ENCODE measurements at regions not wholly inside any gene's neighbourhood (a gene's known extent, or its start where the extent isn't known, plus 50 kb on each side); places are given as distances from the start of the nearest gene placed in this dataset.
"Not testable (repeated sequence)": the region's sequence is repeated elsewhere in the genome, so short reads cannot be mapped to it uniquely, and the experiment has no call there.

- H3K4me3 ChIP-seq (ENCODE audit: low read depth, low read length) = no peak overlapping the region
These were observed 1136.5 kb downstream of the TBC1D22A start for GRCh38 chr22:47898946-47899345.

DNA sequence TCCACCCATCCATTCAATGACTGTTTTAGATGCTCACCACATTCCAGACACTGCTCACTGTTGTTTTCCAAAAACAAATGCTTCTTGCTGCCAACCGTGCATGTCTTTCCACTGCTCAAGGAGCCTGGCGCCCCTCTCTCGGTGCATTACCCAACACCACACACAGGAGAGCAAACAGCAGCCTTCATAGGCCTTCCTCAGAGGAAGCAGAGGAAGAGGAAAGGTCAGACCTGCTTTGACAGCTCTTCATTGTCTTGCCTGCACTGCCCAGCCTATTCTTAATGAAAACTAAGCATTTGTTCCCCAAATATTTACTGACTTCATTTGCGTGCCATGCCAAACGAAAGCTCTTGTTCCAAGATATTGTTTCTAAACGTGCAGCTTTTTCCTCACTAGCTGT, 1129.2 kb downstream of the TBC1D22A start:
- H3K4me3 ChIP-seq (ENCODE audit: low read depth, low read length) = no peak overlapping the region

DNA sequence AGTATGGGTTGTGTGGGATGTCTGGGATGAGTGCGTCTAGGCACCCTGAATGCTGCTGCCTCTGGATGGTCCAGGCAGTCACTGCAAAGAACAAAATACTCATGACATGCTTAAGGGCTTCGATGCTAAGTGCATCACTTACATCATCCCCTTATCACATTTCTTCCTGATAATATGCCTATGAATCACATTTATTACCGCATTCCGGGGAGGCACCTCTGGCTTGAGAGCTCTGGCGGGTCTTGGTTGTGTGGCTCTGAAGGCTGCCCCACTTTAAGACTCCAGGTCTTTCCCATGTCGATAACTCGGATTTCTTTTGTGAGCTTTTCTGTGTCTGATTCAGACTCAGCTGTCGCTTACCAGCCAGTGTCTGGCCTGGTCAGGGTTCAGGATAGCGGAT, 1126.4 kb downstream of the TBC1D22A start:
- H3K4me3 ChIP-seq (ENCODE audit: low read depth, low read length) = no peak overlapping the region

- H3K4me3 ChIP-seq (ENCODE audit: low read depth, low read length) = no peak overlapping the region
These were observed 1122.3 kb downstream of the TBC1D22A start for GRCh38 chr22:47884775-47885174.

- no peak overlapping the region for H3K4me3 ChIP-seq (ENCODE audit: low read depth, low read length)
These were observed 1121.8 kb downstream of the TBC1D22A start for GRCh38 chr22:47884200-47884599.

DNA sequence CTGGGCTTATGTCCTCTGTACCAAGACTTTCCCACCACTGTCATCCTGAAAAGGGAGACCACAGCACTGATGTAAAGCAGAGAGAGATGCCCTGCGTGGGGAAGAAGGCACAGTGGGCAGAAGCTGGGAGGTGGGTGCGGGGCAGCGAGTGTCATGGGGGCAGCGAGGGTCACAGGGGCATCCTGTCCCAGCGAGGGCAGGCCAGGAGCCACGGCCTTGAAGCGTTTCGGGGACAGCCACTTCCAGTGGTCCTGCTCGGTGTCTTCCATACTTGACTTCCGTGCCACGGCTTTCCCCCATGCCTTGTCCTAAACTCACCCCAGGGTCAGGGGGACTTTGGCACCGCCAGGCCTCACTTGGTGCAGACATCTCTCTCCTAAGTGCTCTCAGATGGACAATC, 1121.3 kb downstream of the TBC1D22A start:
- H3K4me3 ChIP-seq (ENCODE audit: low read depth, low read length) = no peak overlapping the region

DNA sequence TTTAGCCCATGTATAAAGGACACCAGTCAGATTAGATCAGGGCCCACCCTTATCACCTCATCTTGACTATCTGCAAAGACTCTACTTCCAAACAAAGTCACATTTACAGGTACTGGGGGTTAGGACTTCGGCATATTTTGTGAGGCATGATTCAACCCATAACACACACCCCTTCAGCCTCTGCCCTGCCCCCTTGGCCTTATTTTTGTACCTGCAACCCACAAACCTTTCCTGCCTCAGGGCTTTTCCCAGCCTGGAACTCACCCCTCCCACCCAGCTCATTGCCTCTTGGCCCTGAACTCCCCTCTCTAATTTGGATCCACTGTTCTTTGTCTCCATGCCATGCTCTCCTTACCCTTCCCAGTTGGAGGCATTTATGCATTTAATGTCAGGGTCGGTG, 1116.9 kb downstream of the TBC1D22A start:
- no peak overlapping the region for H3K4me3 ChIP-seq (ENCODE audit: low read depth, low read length)

GRCh38 chr22:47878460-47878859, 1116.0 kb downstream of the TBC1D22A start:
- no peak overlapping the region for H3K4me3 ChIP-seq (ENCODE audit: low read depth, low read length)

- no peak overlapping the region for H3K4me3 ChIP-seq (ENCODE audit: low read depth, low read length)
These were observed 1110.5 kb downstream of the TBC1D22A start for GRCh38 chr22:47872761-47873535.

DNA sequence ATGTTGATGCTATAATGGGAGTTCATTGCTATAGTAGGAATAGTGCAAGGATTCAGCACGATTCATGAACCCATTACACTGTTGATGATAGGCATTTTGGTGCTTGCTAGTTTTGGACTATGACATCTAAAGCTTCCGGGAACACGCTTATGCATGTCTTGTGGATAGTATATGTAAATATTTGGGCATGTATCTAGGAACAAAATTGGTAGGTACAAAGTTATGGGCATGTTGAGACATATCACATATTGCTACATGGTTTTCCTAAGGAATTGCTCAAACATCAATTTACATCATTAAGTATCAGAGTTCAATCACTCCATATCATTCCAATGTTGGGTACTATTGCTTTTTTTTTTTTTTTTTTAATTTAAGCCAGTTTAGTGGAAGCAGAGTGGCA, 1103.2 kb downstream of the TBC1D22A start:
- no peak overlapping the region for H3K4me3 ChIP-seq (ENCODE audit: low read depth, low read length)

GRCh38 chr22:47862394-47862793, 1099.9 kb downstream of the TBC1D22A start:
- H3K4me3 ChIP-seq (ENCODE audit: low read depth, low read length) = no peak overlapping the region

DNA sequence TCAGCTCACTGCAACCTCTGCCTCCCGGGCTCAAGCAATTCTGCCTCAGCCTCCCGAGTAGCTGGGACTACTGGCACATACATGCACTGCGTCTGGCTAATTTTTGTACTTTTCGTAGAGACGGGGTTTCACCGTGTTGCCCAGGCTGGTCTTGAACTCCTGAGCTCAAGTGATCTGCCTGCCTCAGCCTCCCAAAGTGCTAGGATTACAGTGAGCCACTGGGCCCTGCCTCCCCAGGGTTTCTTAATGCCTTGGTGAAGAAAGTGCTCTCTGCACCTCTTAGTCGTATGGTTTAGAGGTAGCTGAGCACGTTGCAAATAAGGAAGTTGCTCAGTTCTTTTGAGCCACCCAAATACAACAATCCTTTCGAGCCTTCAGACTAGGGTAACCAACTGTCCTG, 1098.5 kb downstream of the TBC1D22A start:
- not testable (repeated sequence) for H3K4me3 ChIP-seq (ENCODE audit: low read depth, low read length)

GRCh38 chr22:47859881-47860525, 1097.6 kb downstream of the TBC1D22A start:
- no peak overlapping the region for H3K4me3 ChIP-seq (ENCODE audit: low read depth, low read length)

- no peak overlapping the region for H3K4me3 ChIP-seq (ENCODE audit: low read depth, low read length)
These were observed 1096.4 kb downstream of the TBC1D22A start for GRCh38 chr22:47858773-47859306.

DNA sequence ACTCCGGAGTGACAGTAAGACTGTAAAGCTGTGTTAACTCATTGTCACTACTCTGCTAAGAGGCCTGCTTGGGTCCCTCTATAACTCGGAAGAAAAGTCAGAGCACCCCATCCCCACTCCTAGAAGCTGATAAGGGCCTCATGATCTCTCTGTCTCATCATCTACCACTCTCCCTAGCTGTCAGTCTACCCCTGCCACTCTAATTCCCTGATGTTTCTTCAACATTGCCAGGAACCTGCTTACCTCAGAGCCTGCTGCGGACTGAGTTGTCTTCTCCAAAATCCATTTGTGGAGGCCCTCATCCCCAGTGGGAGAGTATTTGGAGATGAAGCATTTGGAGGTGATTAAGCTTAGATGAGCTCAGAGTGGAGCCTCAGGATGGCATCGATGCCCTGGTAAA, 1092.2 kb downstream of the TBC1D22A start:
- no peak overlapping the region for H3K4me3 ChIP-seq (ENCODE audit: low read depth, low read length)

DNA sequence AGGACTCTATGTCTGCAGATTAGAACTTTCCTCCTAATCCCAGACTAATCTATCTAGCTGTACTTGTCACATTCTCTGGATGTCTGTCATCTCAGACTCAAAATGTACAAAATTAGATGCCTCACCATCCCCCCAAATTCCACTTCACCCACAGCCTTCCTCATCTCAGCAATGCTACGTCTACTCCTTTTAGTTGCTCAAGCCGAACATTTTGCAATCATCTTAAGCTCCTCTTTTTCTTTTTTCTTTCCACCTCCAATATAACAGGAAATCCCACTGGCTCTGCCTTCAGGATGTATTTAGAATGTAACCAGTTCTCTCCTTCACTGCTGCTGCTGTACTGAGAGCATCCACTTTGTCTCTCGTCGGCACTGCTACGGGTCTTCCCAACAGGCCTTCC, 1091.8 kb downstream of the TBC1D22A start:
- no peak overlapping the region for H3K4me3 ChIP-seq (ENCODE audit: low read depth, low read length)

DNA sequence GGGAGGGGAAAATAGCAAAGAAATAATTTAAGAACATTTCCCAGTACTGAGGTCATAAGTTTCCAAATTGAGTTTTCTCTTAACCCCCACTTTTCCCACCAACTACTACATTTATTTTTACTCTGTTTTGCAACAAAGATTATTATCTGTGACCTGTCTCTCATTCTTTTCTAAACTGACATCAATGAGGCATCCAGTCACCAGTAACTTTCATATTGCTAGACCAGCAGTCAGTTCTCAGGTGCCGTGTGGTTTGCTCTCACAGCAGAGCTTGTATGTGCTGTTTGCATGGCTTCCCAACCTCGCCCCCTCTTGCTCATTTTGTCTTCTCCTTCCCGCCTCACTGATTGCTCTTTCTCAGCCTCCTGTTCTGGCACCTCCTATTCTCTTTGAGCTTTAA, 1091.3 kb downstream of the TBC1D22A start:
- no peak overlapping the region for H3K4me3 ChIP-seq (ENCODE audit: low read depth, low read length)

- no peak overlapping the region for H3K4me3 ChIP-seq (ENCODE audit: low read depth, low read length)
These were observed 1089.1 kb downstream of the TBC1D22A start for GRCh38 chr22:47851586-47851985.

GRCh38 chr22:47850644-47851151, 1088.2 kb downstream of the TBC1D22A start:
- no peak overlapping the region for H3K4me3 ChIP-seq (ENCODE audit: low read depth, low read length)

GRCh38 chr22:47849576-47849975, 1087.1 kb downstream of the TBC1D22A start:
- H3K4me3 ChIP-seq (ENCODE audit: low read depth, low read length) = no peak overlapping the region

GRCh38 chr22:47848184-47848920, 1085.9 kb downstream of the TBC1D22A start:
- H3K4me3 ChIP-seq (ENCODE audit: low read depth, low read length) = no peak overlapping the region
